Liver (tissue), 8 donors: ENCODE measurements at regions not wholly inside any gene's neighbourhood (a gene's known extent, or its start where the extent isn't known, plus 50 kb on each side); places are given as distances from the start of the nearest gene placed in this dataset.

ENCODE experiments used
- DNase-seq: peaks from one replicate; pipeline ENCODE4 v3.0.0-alpha.2; 2017; ENCODE audit warnings: low spot score
- H3K27ac ChIP-seq, 2 donors: one replicate each; pipeline ENCODE4 v1.7.0; 2013; ENCODE audit warnings: inconsistent platforms in 2 of 2, low read length in 2 of 2, control low read depth in 1 of 2, low read depth in 1 of 2, mild to moderate bottlenecking in 1 of 2
- H3K27me3 ChIP-seq, 4 donors: one replicate each; pipeline versions ENCODE4 v1.6.1 to v1.7.0; 2013; ENCODE audit warnings: low read length in 3 of 4, inconsistent platforms in 1 of 4, mild to moderate bottlenecking in 1 of 4, moderate library complexity in 1 of 4; ENCODE audit not compliant: control insufficient read depth in 4 of 4, insufficient read depth in 4 of 4
- H3K36me3 ChIP-seq, 4 donors: one replicate each; pipeline versions ENCODE4 v1.6.1 to v1.7.0; 2013; ENCODE audit warnings: low read length in 3 of 4, mild to moderate bottlenecking in 3 of 4, low read depth in 1 of 4, moderate library complexity in 1 of 4; ENCODE audit not compliant: control insufficient read depth in 4 of 4, insufficient read depth in 3 of 4
- H3K4me1 ChIP-seq, 4 donors: one replicate each; pipeline versions ENCODE4 v1.6.1 to v1.7.0; 2013; ENCODE audit warnings: low read length in 3 of 4, mild to moderate bottlenecking in 3 of 4, moderate library complexity in 1 of 4; ENCODE audit not compliant: control insufficient read depth in 4 of 4, insufficient read depth in 4 of 4
- H3K4me3 ChIP-seq, 3 donors: one replicate each; pipeline versions ENCODE4 v1.6.1 to v1.7.0; 2013; ENCODE audit warnings: low read length in 3 of 3, control low read depth in 1 of 3, low read depth in 1 of 3, mild to moderate bottlenecking in 1 of 3
- H3K9ac ChIP-seq, 2 donors: one replicate each; pipeline ENCODE4 v1.7.0; 2013; ENCODE audit warnings: low read length in 2 of 2, mild to moderate bottlenecking in 2 of 2, moderate library complexity in 2 of 2, control low read depth in 1 of 2, low read depth in 1 of 2
- H3K9me3 ChIP-seq, 4 donors: one replicate each; pipeline versions ENCODE4 v1.6.1 to v1.7.0; 2013; ENCODE audit warnings: low read length in 3 of 4; ENCODE audit not compliant: control insufficient read depth in 4 of 4
- ATF3 ChIP-seq: IDR thresholded peaks from 2 replicates; pipeline ENCODE4 v1.6.1; 2016; ENCODE audit warnings: antibody characterized with exemption
- CTCF ChIP-seq: fragments of 150-350 bp; IDR thresholded peaks from 2 replicates; pipeline ENCODE4 v1.5.1; 2017; ENCODE audit warnings: improper control_type of control experiment, low read depth, low read length; ENCODE audit not compliant: missing input control
- EGR1 ChIP-seq, 2 donors: IDR thresholded peaks; 2 replicates each; pipeline ENCODE4 v1.6.1; 2016 to 2018; ENCODE audit warnings: antibody characterized with exemption in 2 of 2, low read depth in 2 of 2
- FOXA1 ChIP-seq: IDR thresholded peaks from 2 replicates; pipeline ENCODE4 v1.6.1; 2016; ENCODE audit warnings: antibody characterized with exemption
- FOXA2 ChIP-seq: IDR thresholded peaks from 2 replicates; pipeline ENCODE4 v1.6.1; 2016; ENCODE audit warnings: antibody characterized with exemption
- GABPA ChIP-seq, 2 donors: IDR thresholded peaks in 1 of 2; conservative IDR thresholded peaks in 1 of 2; 2 replicates each; pipeline ENCODE4 v1.6.1; 2016; ENCODE audit warnings: antibody characterized with exemption in 2 of 2, mild to moderate bottlenecking in 1 of 2, moderate library complexity in 1 of 2
- HNF4A ChIP-seq, 2 donors: conservative IDR thresholded peaks; 2 replicates each; pipeline ENCODE4 v1.6.1; 2016; ENCODE audit warnings: antibody characterized with exemption in 2 of 2, mild to moderate bottlenecking in 2 of 2
- HNF4G ChIP-seq: IDR thresholded peaks from 2 replicates; pipeline ENCODE4 v1.6.1; 2016; ENCODE audit warnings: antibody characterized with exemption
- JUND ChIP-seq, 2 donors: IDR thresholded peaks; 2 replicates each; pipeline ENCODE4 v1.6.1; 2016; ENCODE audit warnings: antibody characterized with exemption in 2 of 2
- NR2F2 ChIP-seq: IDR thresholded peaks from 2 replicates; pipeline ENCODE4 v1.6.1; 2016; ENCODE audit warnings: antibody characterized with exemption
- RAD21 ChIP-seq, 2 donors: IDR thresholded peaks; 2 replicates each; pipeline ENCODE4 v1.6.1; 2016; ENCODE audit warnings: antibody characterized with exemption in 2 of 2, mild to moderate bottlenecking in 2 of 2
- RXRA ChIP-seq, 2 donors: IDR thresholded peaks; 2 replicates each; pipeline ENCODE4 v1.6.1; 2017 to 2018; ENCODE audit warnings: antibody characterized with exemption in 2 of 2, mild to moderate bottlenecking in 1 of 2
- SP1 ChIP-seq: IDR thresholded peaks from 2 replicates; pipeline ENCODE4 v1.6.1; 2018; ENCODE audit warnings: antibody characterized with exemption, mild to moderate bottlenecking
- TAF1 ChIP-seq: conservative IDR thresholded peaks from 2 replicates; pipeline ENCODE4 v1.6.1; 2016; ENCODE audit warnings: antibody characterized with exemption, mild to moderate bottlenecking
- ZBTB33 ChIP-seq: IDR thresholded peaks from 2 replicates; pipeline ENCODE4 v1.6.1; 2016; ENCODE audit warnings: antibody characterized with exemption
- WGBS: extraction: QIAGEN DNeasy Blood & Tissue Kit; methylation state at CpG from one replicate; pipeline ENCODE4 v1.1.7; 2013; 5-methylcytosine and 5-hydroxymethylcytosine counted together
- donor health status: healthy.
- donor health status: healthy.
- donor health status: healthy.
- donor health status: healthy.
- donor health status: healthy.

- no peaks in the 10 kb centered on the region for H3K27me3 ChIP-seq
- TF ChIP-seq SP1 (no peak), ATF3 (no peak), NR2F2 (no peak), EGR1 (IDR thresholded peaks at IDR 0.05; ENCODE audit: low read depth in 2 of 2) (no peak), ZBTB33 (no peak)
- H3K9ac ChIP-seq = no peak overlapping the region
- no peak overlapping the region for H3K27ac ChIP-seq
- no peaks in the 10 kb centered on the region for H3K36me3 ChIP-seq
- H3K4me1 ChIP-seq = no peaks in the 10 kb centered on the region
- WGBS = 90% methylated on average over 3 of the region's 3 CpGs
- no peak for DNase-seq
- no peaks in the 10 kb centered on the region for H3K9me3 ChIP-seq
- H3K4me3 ChIP-seq = no peak overlapping the region
Observed at GRCh38 chr4:29972121-29972520, 748.0 kb upstream of the PCDH7 start.

- H3K27me3 ChIP-seq = no peaks in the 10 kb centered on the region
- no peaks in the 10 kb centered on the region for H3K36me3 ChIP-seq
- no peak overlapping the region for H3K27ac ChIP-seq
- H3K9me3 ChIP-seq = no peaks in the 10 kb centered on the region
- no peak overlapping the region for H3K9ac ChIP-seq
- H3K4me1 ChIP-seq = no peaks in the 10 kb centered on the region
- no peak for DNase-seq
- no peak overlapping the region for H3K4me3 ChIP-seq
- no peak for TF ChIP-seq GABPA (IDR thresholded peaks at IDR 0.05 in 1 of 2, conservative IDR thresholded peaks at IDR 0.05 in 1 of 2)
- no peak for TF ChIP-seq SP1
- no peak for TF ChIP-seq HNF4G
- TF ChIP-seq TAF1 = no peak
- TF ChIP-seq ATF3 = no peak
- TF ChIP-seq FOXA2 = no peak
- no peak for TF ChIP-seq ZBTB33
- TF ChIP-seq HNF4A (conservative IDR thresholded peaks at IDR 0.05) = no peak
- TF ChIP-seq JUND (IDR thresholded peaks at IDR 0.05) = no peak
- TF ChIP-seq RXRA (IDR thresholded peaks at IDR 0.05) = no peak
- no peak for TF ChIP-seq RAD21 (IDR thresholded peaks at IDR 0.05)
- no peak for TF ChIP-seq FOXA1
- no peak for TF ChIP-seq EGR1 (IDR thresholded peaks at IDR 0.05; ENCODE audit: low read depth in 2 of 2)
- TF ChIP-seq CTCF = no peak
- WGBS = 80% methylated on average over 3 of the region's 3 CpGs
Observed at GRCh38 chr4:29983890-29984289, 736.3 kb upstream of the PCDH7 start.
